ENCODE measurements at regions not wholly inside any gene's neighbourhood (a gene's known extent, or its start where the extent isn't known, plus 50 kb on each side); places are given as distances from the start of the nearest gene placed in this dataset.

- H3K4ac ChIP-seq (ENCODE audit: low read length) = no peak overlapping the region
- H4K8ac ChIP-seq (ENCODE audit: low read depth, low read length) = no peak overlapping the region
- no peak overlapping the region for H2BK5ac ChIP-seq (ENCODE audit: low read length)
- whole genome bisulfite sequencing, 2 donors (ENCODE audit: extremely low coverage in 2 of 2, insufficient read length in 2 of 2, insufficient replicate concordance in 1 of 2) = no CpG with 5 or more reads among the region's 3 CpGs
- no peaks in the 10 kb centered on the region for H3K79me1 ChIP-seq (ENCODE audit: low read depth, low read length)
- H2BK15ac ChIP-seq (ENCODE audit: low read length) = no peak overlapping the region
- H3K18ac ChIP-seq (ENCODE audit: low read length) = no peak overlapping the region
- no peaks in the 10 kb centered on the region for H3K36me3 ChIP-seq (replicated peaks in 1 of 2; ENCODE audit: control insufficient read depth in 2 of 2, insufficient read depth in 2 of 2, low read length in 2 of 2)
- H3K9me3 ChIP-seq (replicated peaks in 1 of 2; ENCODE audit: control insufficient read depth in 2 of 2, insufficient read depth in 1 of 2, low read depth in 1 of 2, low read length in 2 of 2) = no peaks in the 10 kb centered on the region
- H3K27me3 ChIP-seq (ENCODE audit: control insufficient read depth in 3 of 3, insufficient read depth in 3 of 3, low read depth in 1 of 3, low read length in 3 of 3) = no peaks in the 10 kb centered on the region
- no peak overlapping the region for H3K9ac ChIP-seq (ENCODE audit: low read depth, low read length, poor library complexity)
- no peak overlapping the region for H4K91ac ChIP-seq (ENCODE audit: low read depth, low read length, poor library complexity)
- H3K27ac ChIP-seq (replicated peaks; ENCODE audit: low read length) = no peak overlapping the region
- H3K14ac ChIP-seq (ENCODE audit: low read length) = no peak overlapping the region
- H2BK12ac ChIP-seq (ENCODE audit: low read length) = no peak overlapping the region
- no peak overlapping the region for H2AFZ ChIP-seq (ENCODE audit: low read length)
- no peak for DNase-seq (ENCODE audit: low spot score)
- H2BK120ac ChIP-seq (ENCODE audit: low read depth, low read length) = no peak overlapping the region
- no peak overlapping the region for H3K4me2 ChIP-seq (ENCODE audit: insufficient read depth, low read length, poor library complexity, severe bottlenecking)
- peaks cover 0 to 4% of the 10 kb centered on the region in 2 donors for H3K4me1 ChIP-seq (ENCODE audit: control insufficient read depth in 2 of 2, insufficient read depth in 1 of 2, low read depth in 1 of 2, low read length in 2 of 2)
- H3K23ac ChIP-seq (ENCODE audit: low read depth, low read length, poor library complexity) = no peak overlapping the region
- no peak overlapping the region for H2AK5ac ChIP-seq (ENCODE audit: low read depth, low read length)
- no peak overlapping the region for H3K4me3 ChIP-seq (ENCODE audit: low read length in 2 of 2)
These were observed 74.0 kb upstream of the MEF2C start for GRCh38 chr5:88957013-88957412.

GRCh38 chr5:88956416-88956815 is 73.4 kb upstream of the MEF2C start:
- Histone ChIP-seq H3K18ac (ENCODE audit: low read length) (no peak overlapping the region), H2AFZ (ENCODE audit: low read length) (no peak overlapping the region), H3K27me3 (ENCODE audit: control insufficient read depth in 3 of 3, insufficient read depth in 3 of 3, low read depth in 1 of 3, low read length in 3 of 3) (no peaks in the 10 kb centered on the region), H3K79me1 (ENCODE audit: low read depth, low read length) (no peaks in the 10 kb centered on the region), H2AK5ac (ENCODE audit: low read depth, low read length) (no peak overlapping the region), H2BK15ac (ENCODE audit: low read length) (no peak overlapping the region), H3K4me3 (ENCODE audit: low read length in 2 of 2) (no peak overlapping the region), H3K9ac (ENCODE audit: low read depth, low read length, poor library complexity) (no peak overlapping the region), H2BK120ac (ENCODE audit: low read depth, low read length) (no peak overlapping the region), H4K8ac (ENCODE audit: low read depth, low read length) (no peak overlapping the region), H3K23ac (ENCODE audit: low read depth, low read length, poor library complexity) (no peak overlapping the region), H2BK12ac (ENCODE audit: low read length) (no peak overlapping the region), H3K9me3 (replicated peaks in 1 of 2; ENCODE audit: control insufficient read depth in 2 of 2, insufficient read depth in 1 of 2, low read depth in 1 of 2, low read length in 2 of 2) (no peaks in the 10 kb centered on the region), H3K4me1 (ENCODE audit: control insufficient read depth in 2 of 2, insufficient read depth in 1 of 2, low read depth in 1 of 2, low read length in 2 of 2) (peaks cover 0 to 4% of the 10 kb centered on the region in 2 donors), H3K36me3 (replicated peaks in 1 of 2; ENCODE audit: control insufficient read depth in 2 of 2, insufficient read depth in 2 of 2, low read length in 2 of 2) (no peaks in the 10 kb centered on the region), H3K14ac (ENCODE audit: low read length) (no peak overlapping the region), H3K4ac (ENCODE audit: low read length) (no peak overlapping the region), H2BK5ac (ENCODE audit: low read length) (no peak overlapping the region), H3K27ac (replicated peaks; ENCODE audit: low read length) (no peak overlapping the region), H3K4me2 (ENCODE audit: insufficient read depth, low read length, poor library complexity, severe bottlenecking) (no peak overlapping the region), H4K91ac (ENCODE audit: low read depth, low read length, poor library complexity) (no peak overlapping the region)
- no peak for DNase-seq (ENCODE audit: low spot score)
- no CpG with 5 or more reads among the region's 2 CpGs for WGBS, 2 donors (ENCODE audit: extremely low coverage in 2 of 2, insufficient read length in 2 of 2, insufficient replicate concordance in 1 of 2)

GRCh38 chr5:88955403-88955802 is 72.4 kb upstream of the MEF2C start:
- no CpG with 5 or more reads among the region's 4 CpGs for WGBS, 2 donors (ENCODE audit: extremely low coverage in 2 of 2, insufficient read length in 2 of 2, insufficient replicate concordance in 1 of 2)
- H3K79me1 ChIP-seq (ENCODE audit: low read depth, low read length) = no peaks in the 10 kb centered on the region
- no peak overlapping the region for H3K27ac ChIP-seq (replicated peaks; ENCODE audit: low read length)
- no peak for DNase-seq (ENCODE audit: low spot score)
- no peaks in the 10 kb centered on the region for H3K9me3 ChIP-seq (replicated peaks in 1 of 2; ENCODE audit: control insufficient read depth in 2 of 2, insufficient read depth in 1 of 2, low read depth in 1 of 2, low read length in 2 of 2)
- no peak overlapping the region for H2AK5ac ChIP-seq (ENCODE audit: low read depth, low read length)
- no peak overlapping the region for H4K91ac ChIP-seq (ENCODE audit: low read depth, low read length, poor library complexity)
- no peak overlapping the region for H2BK12ac ChIP-seq (ENCODE audit: low read length)
- H3K14ac ChIP-seq (ENCODE audit: low read length) = no peak overlapping the region
- H3K4me1 ChIP-seq (ENCODE audit: control insufficient read depth in 2 of 2, insufficient read depth in 1 of 2, low read depth in 1 of 2, low read length in 2 of 2) = peaks cover 0 to 4% of the 10 kb centered on the region in 2 donors
- no peak overlapping the region for H3K18ac ChIP-seq (ENCODE audit: low read length)
- no peaks in the 10 kb centered on the region for H3K36me3 ChIP-seq (replicated peaks in 1 of 2; ENCODE audit: control insufficient read depth in 2 of 2, insufficient read depth in 2 of 2, low read length in 2 of 2)
- no peak overlapping the region for H3K9ac ChIP-seq (ENCODE audit: low read depth, low read length, poor library complexity)
- no peak overlapping the region for H3K23ac ChIP-seq (ENCODE audit: low read depth, low read length, poor library complexity)
- H2AFZ ChIP-seq (ENCODE audit: low read length) = peak overlapping the region; percentile 19
- no peak overlapping the region for H3K4ac ChIP-seq (ENCODE audit: low read length)
- H3K4me3 ChIP-seq (ENCODE audit: low read length in 2 of 2) = no peak overlapping the region
- H2BK5ac ChIP-seq (ENCODE audit: low read length) = no peak overlapping the region
- H2BK120ac ChIP-seq (ENCODE audit: low read depth, low read length) = no peak overlapping the region
- no peak overlapping the region for H4K8ac ChIP-seq (ENCODE audit: low read depth, low read length)
- H2BK15ac ChIP-seq (ENCODE audit: low read length) = no peak overlapping the region
- H3K27me3 ChIP-seq (ENCODE audit: control insufficient read depth in 3 of 3, insufficient read depth in 3 of 3, low read depth in 1 of 3, low read length in 3 of 3) = no peaks in the 10 kb centered on the region
- no peak overlapping the region for H3K4me2 ChIP-seq (ENCODE audit: insufficient read depth, low read length, poor library complexity, severe bottlenecking)

- H2BK120ac ChIP-seq (ENCODE audit: low read depth, low read length) = no peak overlapping the region
- H2AFZ ChIP-seq (ENCODE audit: low read length) = no peak overlapping the region
- no peak overlapping the region for H2AK5ac ChIP-seq (ENCODE audit: low read depth, low read length)
- H3K4ac ChIP-seq (ENCODE audit: low read length) = no peak overlapping the region
- H3K9ac ChIP-seq (ENCODE audit: low read depth, low read length, poor library complexity) = no peak overlapping the region
- no peaks in the 10 kb centered on the region for H3K9me3 ChIP-seq (replicated peaks in 1 of 2; ENCODE audit: control insufficient read depth in 2 of 2, insufficient read depth in 1 of 2, low read depth in 1 of 2, low read length in 2 of 2)
- H3K27me3 ChIP-seq (ENCODE audit: control insufficient read depth in 3 of 3, insufficient read depth in 3 of 3, low read depth in 1 of 3, low read length in 3 of 3) = no peaks in the 10 kb centered on the region
- no peaks in the 10 kb centered on the region for H3K79me1 ChIP-seq (ENCODE audit: low read depth, low read length)
- H4K8ac ChIP-seq (ENCODE audit: low read depth, low read length) = no peak overlapping the region
- WGBS, 2 donors (ENCODE audit: extremely low coverage in 2 of 2, insufficient read length in 2 of 2, insufficient replicate concordance in 1 of 2) = no CpG with 5 or more reads among the region's 3 CpGs
- H3K14ac ChIP-seq (ENCODE audit: low read length) = no peak overlapping the region
- H4K91ac ChIP-seq (ENCODE audit: low read depth, low read length, poor library complexity) = no peak overlapping the region
- H3K4me2 ChIP-seq (ENCODE audit: insufficient read depth, low read length, poor library complexity, severe bottlenecking) = no peak overlapping the region
- no peak overlapping the region for H2BK12ac ChIP-seq (ENCODE audit: low read length)
- H3K4me1 ChIP-seq (ENCODE audit: control insufficient read depth in 2 of 2, insufficient read depth in 1 of 2, low read depth in 1 of 2, low read length in 2 of 2) = peaks cover 0 to 4% of the 10 kb centered on the region in 2 donors
- no peak overlapping the region for H3K27ac ChIP-seq (replicated peaks; ENCODE audit: low read length)
- H3K36me3 ChIP-seq (replicated peaks in 1 of 2; ENCODE audit: control insufficient read depth in 2 of 2, insufficient read depth in 2 of 2, low read length in 2 of 2) = no peaks in the 10 kb centered on the region
- H2BK15ac ChIP-seq (ENCODE audit: low read length) = no peak overlapping the region
- H3K23ac ChIP-seq (ENCODE audit: low read depth, low read length, poor library complexity) = no peak overlapping the region
- no peak overlapping the region for H2BK5ac ChIP-seq (ENCODE audit: low read length)
- no peak for DNase-seq (ENCODE audit: low spot score)
- H3K4me3 ChIP-seq (ENCODE audit: low read length in 2 of 2) = no peak overlapping the region
- H3K18ac ChIP-seq (ENCODE audit: low read length) = no peak overlapping the region
These were observed 71.5 kb upstream of the MEF2C start for GRCh38 chr5:88954511-88954910.

Measured in neuronal stem cell (in vitro differentiated cells).